DOHH2 (cell line): ENCODE measurements at regions not wholly inside any gene's neighbourhood (a gene's known extent, or its start where the extent isn't known, plus 50 kb on each side); places are given as distances from the start of the nearest gene placed in this dataset.

ENCODE experiments used
- H3F3A ChIP-seq: fragments of 200-600 bp; sonication (generic), shearing (Covaris generic); 2 replicates; pipeline ENCODE4 v1.6.0; 2016; ENCODE audit warnings: antibody characterized with exemption, mild to moderate bottlenecking; ENCODE audit not compliant: control insufficient read depth, insufficient read depth
- H3K27ac ChIP-seq: fragments of 200-600 bp; sonication (generic); 2 replicates; pipeline ENCODE4 v1.5.1; 2014; ENCODE audit warnings: low read depth, mild to moderate bottlenecking, low read length, moderate library complexity
- H3K27me3 ChIP-seq: fragments of 200-600 bp; sonication (generic); 2 replicates; pipeline ENCODE4 v1.6.1; 2014; ENCODE audit warnings: mild to moderate bottlenecking, low read length, mixed read lengths; ENCODE audit not compliant: control insufficient read depth
- H3K36me3 ChIP-seq: fragments of 200-600 bp; sonication (generic); 2 replicates; pipeline ENCODE4 v1.6.1; 2014; ENCODE audit warnings: mild to moderate bottlenecking, low read length, moderate library complexity, mixed read lengths; ENCODE audit not compliant: control insufficient read depth
- H3K4me1 ChIP-seq: fragments of 200-600 bp; sonication (generic); 2 replicates; pipeline ENCODE4 v1.6.1; 2014; ENCODE audit warnings: mild to moderate bottlenecking, low read length, mixed read lengths; ENCODE audit not compliant: control insufficient read depth
- H3K4me2 ChIP-seq: fragments of 200-600 bp; sonication (generic); 2 replicates; pipeline ENCODE4 v1.6.0; 2014; ENCODE audit warnings: mild to moderate bottlenecking, low read length, moderate library complexity
- H3K4me3 ChIP-seq: fragments of 200-600 bp; sonication (generic); 2 replicates; pipeline ENCODE4 v1.5.1; 2014; ENCODE audit warnings: mild to moderate bottlenecking, low read length, mixed read lengths
- H3K79me2 ChIP-seq: fragments of 200-600 bp; sonication (generic); 2 replicates; pipeline ENCODE4 v1.6.1; 2014; ENCODE audit warnings: mild to moderate bottlenecking, low read length, mixed read lengths; ENCODE audit not compliant: control insufficient read depth
- H3K9me2 ChIP-seq: fragments of 200-600 bp; sonication (generic); replicated peaks from 2 replicates; pipeline ENCODE4 v1.6.1; 2014; ENCODE audit warnings: mild to moderate bottlenecking, low read length, mixed read lengths; ENCODE audit not compliant: control insufficient read depth
- H3K9me3 ChIP-seq: fragments of 200-600 bp; sonication (generic); 2 replicates; pipeline ENCODE4 v1.6.1; 2014; ENCODE audit warnings: antibody characterized with exemption, low read length, mixed read lengths; ENCODE audit not compliant: control insufficient read depth, insufficient read depth
- H4K20me1 ChIP-seq: fragments of 200-600 bp; sonication (generic); 2 replicates; pipeline ENCODE4 v1.6.0; 2014; ENCODE audit warnings: low read depth, mild to moderate bottlenecking, antibody characterized with exemption, low read length, moderate library complexity; ENCODE audit not compliant: control insufficient read depth, insufficient read depth
- CTCF ChIP-seq: fragments of 200-600 bp; sonication (generic); IDR thresholded peaks from one replicate; pipeline ENCODE4 v1.5.1; 2014; ENCODE audit warnings: antibody characterized with exemption, mild to moderate bottlenecking, low read depth, low read length; ENCODE audit not compliant: poor library complexity, severe bottlenecking
- EZH2phosphoT487 ChIP-seq: fragments of 200-600 bp; sonication (generic); IDR thresholded peaks from 2 replicates; pipeline ENCODE4 v1.6.1; 2017; ENCODE audit warnings: borderline replicate concordance, mild to moderate bottlenecking, antibody characterized with exemption, low read length, moderate library complexity, mixed read lengths

- Histone ChIP-seq H3K36me3 (no peaks in the 10 kb centered on the region), H3K4me1 (no peaks in the 10 kb centered on the region), H4K20me1 (no peaks in the 10 kb centered on the region), H3K27me3 (no peaks in the 10 kb centered on the region), H3K9me3 (no peaks in the 10 kb centered on the region), H3K27ac (no peak overlapping the region), H3K4me2 (no peak overlapping the region), H3K9me2 (no peaks in the 10 kb centered on the region), H3K4me3 (no peak overlapping the region), H3K79me2 (no peaks in the 10 kb centered on the region), H3F3A (no peaks in the 10 kb centered on the region)
- no peak for TF ChIP-seq CTCF
- no peak for TF ChIP-seq EZH2phosphoT487
Observed at GRCh38 chr1:219788700-219789099, 139.7 kb downstream of the SLC30A10 start.

GRCh38 chr1:219788091-219788490 lies 140.3 kb downstream of the SLC30A10 start:
- Histone ChIP-seq H3F3A (no peaks in the 10 kb centered on the region), H3K4me1 (no peaks in the 10 kb centered on the region), H3K4me2 (no peak overlapping the region), H3K36me3 (no peaks in the 10 kb centered on the region), H3K27ac (no peak overlapping the region), H3K27me3 (no peaks in the 10 kb centered on the region), H3K9me2 (no peaks in the 10 kb centered on the region), H3K9me3 (no peaks in the 10 kb centered on the region), H3K4me3 (no peak overlapping the region), H4K20me1 (no peaks in the 10 kb centered on the region), H3K79me2 (no peaks in the 10 kb centered on the region)
- no peak for TF ChIP-seq CTCF
- no peak for TF ChIP-seq EZH2phosphoT487

GRCh38 chr1:219784660-219785381 lies 143.5 kb downstream of the SLC30A10 start:
- Histone ChIP-seq H3K4me3 (no peak overlapping the region), H3K4me2 (no peak overlapping the region), H3F3A (no peaks in the 10 kb centered on the region), H3K27me3 (no peaks in the 10 kb centered on the region), H3K79me2 (no peaks in the 10 kb centered on the region), H3K9me3 (no peaks in the 10 kb centered on the region), H3K27ac (no peak overlapping the region), H3K9me2 (no peaks in the 10 kb centered on the region), H3K4me1 (no peaks in the 10 kb centered on the region), H3K36me3 (no peaks in the 10 kb centered on the region), H4K20me1 (no peaks in the 10 kb centered on the region)
- TF ChIP-seq EZH2phosphoT487, result no peak
- no peak for TF ChIP-seq CTCF
